GM12878 (cell line): ENCODE measurements at regions not wholly inside any gene's neighbourhood (a gene's known extent, or its start where the extent isn't known, plus 50 kb on each side); places are given as distances from the start of the nearest gene placed in this dataset.

ENCODE experiments used
- ATAC-seq: fragments of 200-7000 bp; cut with Tn5 transposase; 3 replicates; pipeline ENCODE4 v1.9.1; 2020; ENCODE audit warnings: mild to moderate bottlenecking, moderate library complexity
- BruUV-seq: library from RNA; stranded (reverse); fragments of 400-500 nt; replicated peaks from 2 replicates; lab custom pipeline; 2021; lab: Mats Ljungman, UMichigan
- CTCF ChIA-PET: fragments of 300-600 bp; sonication (Branson Sonifier 250); formaldehyde crosslinking; extraction: SDS; loops from one replicate; lab custom pipeline; 2021; ENCODE audit warnings: inconsistent platforms; lab: Yijun Ruan, JAX
- POLR2A ChIA-PET: fragments of 350-600 bp; formaldehyde crosslinking; extraction: SDS; loops from one replicate; lab custom pipeline; 2021; ENCODE audit warnings: inconsistent platforms; lab: Charles Lee
- RAD21 ChIA-PET: fragments of 300-600 bp; sonication (Branson Sonifier 250); formaldehyde crosslinking; loops from one replicate; lab custom pipeline; 2023; ENCODE audit warnings: antibody characterized with exemption; ENCODE audit not compliant: unreplicated experiment; lab: Charles Lee
- SMC1A ChIA-PET: fragments of 300-600 bp; sonication (Branson Sonifier 250); formaldehyde crosslinking; loops from one replicate; lab custom pipeline; 2023; ENCODE audit not compliant: unreplicated experiment, uncharacterized antibody; lab: Charles Lee
- DNase-seq: peaks from one replicate; pipeline ENCODE4 v3.0.0-alpha.2; 2011; ENCODE audit warnings: low read depth, low spot score
- FAIRE-seq: peaks from 3 replicates; lab custom pipeline; 2011; peaks lifted over from hg19 to GRCh38; lab: Jason Lieb, UNC
- H2AFZ ChIP-seq: 2 replicates; pipeline ENCODE4 v1.6.0; 2011; ENCODE audit warnings: low read depth, low read length, control low read depth; ENCODE audit not compliant: control insufficient read depth
- H3K27ac ChIP-seq: 2 replicates; pipeline ENCODE4 v1.5.1; 2011; ENCODE audit warnings: control low read depth; ENCODE audit not compliant: control insufficient read depth, insufficient read depth
- H3K27me3 ChIP-seq, 2 experiments: replicated peaks in 1 of 2; 2 replicates each; pipeline versions ENCODE4 v1.6.0 to v1.6.1; 2011; ENCODE audit warnings: low read length in 1 of 2; ENCODE audit not compliant: control insufficient read depth in 2 of 2, insufficient read depth in 2 of 2
- H3K36me3 ChIP-seq, 2 experiments: 2 replicates each; pipeline ENCODE4 v1.5.1; 2011; ENCODE audit warnings: low read length in 1 of 2; ENCODE audit not compliant: control insufficient read depth in 2 of 2, insufficient read depth in 2 of 2
- H3K4me1 ChIP-seq: 2 replicates; pipeline ENCODE4 v1.6.1; 2011; ENCODE audit warnings: mild to moderate bottlenecking, low read length, moderate library complexity, mixed read lengths; ENCODE audit not compliant: control insufficient read depth, insufficient read depth
- H3K4me2 ChIP-seq: 2 replicates; pipeline ENCODE4 v1.6.0; 2011; ENCODE audit warnings: control low read depth; ENCODE audit not compliant: control insufficient read depth, insufficient read depth
- H3K4me3 ChIP-seq: fragments of 200-600 bp; sonication (generic); 2 replicates; pipeline ENCODE4 v1.5.1; 2016
- H3K79me2 ChIP-seq: 2 replicates; pipeline ENCODE4 v1.6.0; 2011; ENCODE audit warnings: low read length; ENCODE audit not compliant: control insufficient read depth, insufficient read depth
- H3K9ac ChIP-seq: 2 replicates; pipeline ENCODE4 v1.8.0; 2011; ENCODE audit warnings: low read length, control low read depth, mixed read lengths; ENCODE audit not compliant: control insufficient read depth, insufficient read depth
- H3K9me3 ChIP-seq: replicated peaks from 3 replicates; pipeline ENCODE4 v1.5.1; 2011; ENCODE audit warnings: mild to moderate bottlenecking, low read length; ENCODE audit not compliant: control insufficient read depth, insufficient read depth
- H4K20me1 ChIP-seq: 2 replicates; pipeline ENCODE4 v1.6.0; 2011; ENCODE audit not compliant: control insufficient read depth, insufficient read depth
- CHD1 ChIP-seq: IDR thresholded peaks from 2 replicates; pipeline ENCODE4 v1.6.1; 2012; ENCODE audit warnings: low read depth, low read length, improper control_type of control experiment
- ESRRA ChIP-seq: IDR thresholded peaks from 2 replicates; pipeline ENCODE4 v1.6.1; 2012; ENCODE audit warnings: mild to moderate bottlenecking, low read length, improper control_type of control experiment
- KAT2A ChIP-seq: conservative IDR thresholded peaks from 2 replicates; pipeline ENCODE4 v1.6.1; 2011; ENCODE audit warnings: low read depth, low read length; ENCODE audit not compliant: control insufficient read depth
- SIN3A ChIP-seq: IDR thresholded peaks from 2 replicates; pipeline ENCODE4 v1.6.1; 2012; ENCODE audit warnings: low read depth, low read length, improper control_type of control experiment
- WGBS: methylation state at CpG from one replicate; pipeline ENCODE4 v1.1.6; 2016; ENCODE audit warnings: low lambda C conversion rate; ENCODE audit not compliant: insufficient replicate concordance, insufficient coverage; ENCODE audit errors: missing lambda C conversion rate; 5-methylcytosine and 5-hydroxymethylcytosine counted together
- in situ Hi-C: fragments of 300-500 bp; cut with MboI; formaldehyde crosslinking; loops from 9 replicates; pipeline ENCODE4 v1.14.3; 2018; ENCODE audit warnings: mixed read lengths
- intact Hi-C: fragments of 100-400 bp; cut with micrococcal nuclease; formaldehyde crosslinking; loops from one replicate; pipeline ENCODE4 v1.14.2; 2022; ENCODE audit not compliant: unreplicated experiment
- TF ChIP-seq, protein P1 (sequence below): fragments of 450-650 bp; IDR thresholded peaks from 2 replicates; pipeline ENCODE4 v1.6.1; 2017; ENCODE audit warnings: mild to moderate bottlenecking, low read depth, inconsistent platforms; ENCODE audit not compliant: poor library complexity, severe bottlenecking

DNA sequence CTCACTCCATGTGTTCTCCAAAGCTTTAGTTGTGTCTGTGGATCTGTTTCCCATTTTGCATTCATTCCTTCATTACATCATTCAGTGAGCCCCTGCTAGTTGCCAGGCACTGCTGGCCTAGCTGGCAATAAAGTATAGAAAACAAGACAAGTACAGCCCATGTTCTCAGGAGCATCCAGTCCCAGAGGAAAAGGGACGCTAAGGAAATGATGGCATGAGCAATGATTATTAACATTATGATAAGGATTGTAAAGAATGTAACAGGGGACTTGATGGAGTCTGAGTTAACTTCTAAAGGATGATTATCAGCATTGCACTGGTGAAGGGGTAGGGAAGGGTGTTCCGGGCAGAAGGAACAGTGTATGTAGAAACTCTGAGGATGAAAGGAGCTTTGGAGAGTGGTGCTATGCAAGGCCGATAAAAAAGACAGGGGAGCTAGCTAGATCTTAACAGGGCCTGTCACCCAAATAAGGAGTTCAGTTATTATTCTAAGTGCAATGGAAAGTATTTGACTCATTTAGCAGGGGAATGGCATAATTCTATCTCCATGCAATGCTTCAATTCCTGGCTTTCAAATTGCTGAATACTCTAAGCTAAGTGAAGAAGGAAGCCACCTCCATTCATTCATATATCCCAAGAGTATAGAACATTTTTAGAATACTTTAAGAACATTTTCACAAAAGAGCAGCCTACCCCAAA, 258.2 kb upstream of the STT3B start (continued):
- TF ChIP-seq, protein P1, sequence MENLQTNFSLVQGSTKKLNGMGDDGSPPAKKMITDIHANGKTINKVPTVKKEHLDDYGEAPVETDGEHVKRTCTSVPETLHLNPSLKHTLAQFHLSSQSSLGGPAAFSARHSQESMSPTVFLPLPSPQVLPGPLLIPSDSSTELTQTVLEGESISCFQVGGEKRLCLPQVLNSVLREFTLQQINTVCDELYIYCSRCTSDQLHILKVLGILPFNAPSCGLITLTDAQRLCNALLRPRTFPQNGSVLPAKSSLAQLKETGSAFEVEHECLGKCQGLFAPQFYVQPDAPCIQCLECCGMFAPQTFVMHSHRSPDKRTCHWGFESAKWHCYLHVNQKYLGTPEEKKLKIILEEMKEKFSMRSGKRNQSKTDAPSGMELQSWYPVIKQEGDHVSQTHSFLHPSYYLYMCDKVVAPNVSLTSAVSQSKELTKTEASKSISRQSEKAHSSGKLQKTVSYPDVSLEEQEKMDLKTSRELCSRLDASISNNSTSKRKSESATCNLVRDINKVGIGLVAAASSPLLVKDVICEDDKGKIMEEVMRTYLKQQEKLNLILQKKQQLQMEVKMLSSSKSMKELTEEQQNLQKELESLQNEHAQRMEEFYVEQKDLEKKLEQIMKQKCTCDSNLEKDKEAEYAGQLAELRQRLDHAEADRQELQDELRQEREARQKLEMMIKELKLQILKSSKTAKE: no peak
- TF ChIP-seq ESRRA (no peak), KAT2A (no peak), SIN3A (no peak)

DNA sequence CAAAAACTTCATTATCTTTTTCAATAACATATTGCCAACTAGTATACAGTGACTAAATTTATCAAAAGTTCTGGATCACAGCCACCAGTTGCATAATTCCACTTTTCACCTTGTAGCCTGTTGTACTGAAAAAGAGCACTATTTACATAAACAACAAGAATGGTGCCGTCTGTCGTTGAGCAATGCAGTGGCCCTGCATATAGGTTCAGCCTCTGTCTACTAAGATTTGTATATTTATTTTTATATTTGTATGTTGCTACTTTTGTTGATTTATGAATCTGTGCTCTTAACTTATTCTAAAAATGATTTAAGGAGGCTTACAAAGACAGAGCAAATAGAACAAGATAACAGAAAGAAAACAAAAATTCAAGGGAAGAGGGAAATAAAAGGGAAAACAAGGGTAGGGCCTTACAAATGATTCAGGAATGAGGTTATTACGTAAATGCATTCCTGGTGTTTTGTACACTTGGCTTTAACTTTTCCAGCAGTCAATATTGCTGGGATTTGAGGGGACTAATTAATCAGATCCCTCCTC, 257.6 kb upstream of the STT3B start:
- Histone ChIP-seq H3K4me1 (no peaks in the 10 kb centered on the region), H3K9ac (no peak overlapping the region), H4K20me1 (no peaks in the 10 kb centered on the region), H2AFZ (no peak overlapping the region), H3K27me3 (no peaks in the 10 kb centered on the region), H3K27ac (no peak overlapping the region), H3K9me3 (no peaks in the 10 kb centered on the region), H3K4me3 (no peak overlapping the region), H3K36me3 (no peaks in the 10 kb centered on the region), H3K4me2 (no peak overlapping the region), H3K79me2 (no peaks in the 10 kb centered on the region)
- intact Hi-C loops: no loop called here
- TF ChIP-seq CHD1: no peak
- in situ Hi-C loops: no loop called here
- CTCF ChIA-PET: no interaction called here
- RAD21 ChIA-PET: no interaction called here
- 43% methylated on average over 3 of the region's 3 CpGs for WGBS
- FAIRE-seq (no peak), ATAC-seq (no peak), DNase-seq (no peak)
- no TSS peak for BruUV-seq
- SMC1A ChIA-PET: no interaction called here
- POLR2A ChIA-PET: no interaction called here
